HG03196 (cell line): ENCODE measurements at regions not wholly inside any gene's neighbourhood (a gene's known extent, or its start where the extent isn't known, plus 50 kb on each side); places are given as distances from the start of the nearest gene placed in this dataset.

Experiments
- ATAC-seq: cut with Tn5 transposase; IDR thresholded peaks from one replicate; pipeline ENCODE4 v1.9.1; 2021; ENCODE audit not compliant: unreplicated experiment

DNA sequence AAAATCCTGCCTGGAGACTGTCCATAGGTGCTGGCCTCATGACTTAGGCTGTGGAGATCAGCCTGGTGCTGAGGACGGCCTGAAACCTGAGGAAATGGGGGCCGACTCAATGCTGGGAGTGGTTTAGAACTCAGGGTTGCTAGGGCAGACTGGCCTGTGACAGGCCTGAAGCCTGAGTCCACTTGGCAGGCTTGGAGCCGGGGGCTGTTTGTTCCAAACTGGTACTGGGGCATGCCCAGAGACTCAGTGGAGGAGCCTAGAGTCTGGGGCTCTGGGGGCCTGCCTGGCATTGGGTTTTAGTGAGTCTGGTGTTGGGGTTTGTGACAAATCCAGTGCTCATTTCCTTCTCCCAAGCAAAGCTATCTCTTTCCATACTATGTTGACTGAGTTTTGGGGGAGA lies 489.7 kb upstream of the CNKSR2 start:
- ATAC-seq = no peak

GRCh38 chrX:20863649-20864048 lies 510.6 kb upstream of the CNKSR2 start:
- no peak for ATAC-seq

GRCh38 chrX:20861113-20861512 lies 513.1 kb upstream of the CNKSR2 start:
- ATAC-seq = no peak

DNA sequence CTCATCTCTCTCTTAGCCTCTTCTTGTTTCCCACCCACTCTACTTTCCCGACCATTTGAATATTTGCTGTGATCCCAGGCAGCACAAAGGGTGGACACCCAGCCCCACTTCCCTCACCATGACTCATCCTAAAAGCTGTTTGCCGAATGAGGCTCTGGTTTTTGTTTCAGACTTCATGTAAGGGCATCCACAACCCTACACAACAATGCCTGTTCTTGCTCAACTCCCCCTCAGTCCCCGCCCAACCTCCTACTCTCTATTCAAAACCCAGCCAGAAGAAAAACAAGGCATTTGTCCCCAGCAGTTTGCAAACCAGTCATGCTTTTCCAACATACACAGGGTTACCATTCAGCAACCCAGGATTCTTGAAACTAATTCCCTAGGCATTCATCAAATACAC lies 516.5 kb upstream of the CNKSR2 start:
- ATAC-seq = no peak

DNA sequence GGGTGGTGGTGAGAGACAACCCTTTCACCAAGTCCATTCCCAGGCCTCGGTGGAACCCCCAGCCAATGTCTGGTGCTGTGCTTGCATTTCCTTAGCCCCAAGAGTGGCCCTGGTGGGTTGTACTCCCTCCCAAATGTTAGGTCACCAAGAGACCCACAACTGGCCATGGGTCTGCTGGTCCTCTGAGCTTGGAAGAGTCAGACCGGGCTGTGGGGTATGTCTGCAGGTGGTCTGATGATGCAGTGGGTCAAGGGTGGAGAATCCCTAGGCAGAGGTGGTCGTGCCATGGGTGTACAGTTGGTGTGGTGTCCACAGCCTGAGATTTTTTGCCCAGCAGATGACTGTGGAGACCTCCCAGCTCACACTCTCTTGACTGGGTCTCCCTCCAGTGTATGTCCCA lies 535.7 kb upstream of the CNKSR2 start:
- no peak for ATAC-seq

GRCh38 chrX:20829665-20830491 lies 544.3 kb upstream of the CNKSR2 start:
- no peak for ATAC-seq

- no peak for ATAC-seq
Measured at GRCh38 chrX:20825984-20826383, 548.2 kb upstream of the CNKSR2 start.

DNA sequence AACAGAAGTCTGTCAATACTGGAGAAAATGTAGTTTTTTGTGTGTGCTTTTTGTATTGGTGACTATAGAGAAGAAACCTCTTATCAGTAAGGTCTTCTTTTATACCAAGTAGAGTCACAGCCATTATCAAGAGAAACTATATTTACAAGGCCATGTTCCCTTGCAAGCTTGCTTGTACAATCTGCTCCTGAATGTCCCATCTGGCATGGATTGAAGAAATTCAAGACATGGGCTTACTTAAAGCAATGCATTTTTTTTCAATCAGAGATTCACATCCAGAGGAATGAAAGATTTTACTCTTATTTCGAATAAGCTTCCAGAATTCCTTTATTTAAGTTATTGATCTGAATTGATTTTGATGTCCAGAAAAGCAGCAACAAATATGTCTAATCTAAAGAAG lies 537.3 kb upstream of the RPS6KA3 start:
- no peak for ATAC-seq

- no peak for ATAC-seq
Measured at GRCh38 chrX:20802036-20802435, 535.3 kb upstream of the RPS6KA3 start.

- no peak for ATAC-seq
Measured at GRCh38 chrX:20796450-20796849, 529.7 kb upstream of the RPS6KA3 start.

DNA sequence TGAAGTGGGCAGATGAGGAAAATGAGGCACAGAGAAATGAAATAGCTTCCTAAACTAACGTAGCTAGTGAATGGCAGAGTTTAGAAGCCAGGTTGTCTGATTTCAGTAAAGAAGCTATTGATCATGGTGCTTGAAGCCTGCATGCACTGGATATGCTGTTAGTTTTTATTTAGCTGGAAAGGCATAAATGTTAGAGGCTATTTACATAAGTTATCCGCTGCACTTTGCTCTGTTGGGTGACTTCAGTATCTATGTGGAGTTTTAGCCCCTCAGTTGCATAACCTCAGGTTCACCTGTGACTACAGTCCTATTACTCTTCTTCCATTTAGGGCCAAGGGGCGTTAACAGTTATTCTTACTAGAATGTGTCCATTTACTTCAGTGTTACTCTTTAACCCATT lies 522.4 kb upstream of the RPS6KA3 start:
- no peak for ATAC-seq

GRCh38 chrX:20767346-20767745 lies 500.6 kb upstream of the RPS6KA3 start:
- no peak for ATAC-seq

DNA sequence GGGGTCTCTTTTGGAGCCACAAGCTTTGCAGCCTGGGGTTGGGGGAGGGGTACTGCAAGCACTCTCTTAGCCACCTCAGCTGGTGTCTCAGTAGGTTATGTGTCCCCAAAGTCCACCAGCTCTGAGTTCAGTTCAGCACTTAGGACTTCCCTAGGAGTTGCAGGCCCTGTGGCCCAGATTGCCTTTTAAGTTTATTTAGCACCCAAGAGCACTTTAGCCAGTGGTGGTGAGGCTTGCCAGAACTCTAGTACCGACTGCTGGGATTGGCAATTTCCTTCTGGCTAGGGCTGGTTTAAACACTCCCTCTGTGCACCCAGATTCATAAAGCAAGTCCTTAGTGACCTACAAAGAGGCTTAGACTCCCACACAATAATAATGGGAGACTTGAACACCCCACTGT lies 489.9 kb upstream of the RPS6KA3 start:
- no peak for ATAC-seq

DNA sequence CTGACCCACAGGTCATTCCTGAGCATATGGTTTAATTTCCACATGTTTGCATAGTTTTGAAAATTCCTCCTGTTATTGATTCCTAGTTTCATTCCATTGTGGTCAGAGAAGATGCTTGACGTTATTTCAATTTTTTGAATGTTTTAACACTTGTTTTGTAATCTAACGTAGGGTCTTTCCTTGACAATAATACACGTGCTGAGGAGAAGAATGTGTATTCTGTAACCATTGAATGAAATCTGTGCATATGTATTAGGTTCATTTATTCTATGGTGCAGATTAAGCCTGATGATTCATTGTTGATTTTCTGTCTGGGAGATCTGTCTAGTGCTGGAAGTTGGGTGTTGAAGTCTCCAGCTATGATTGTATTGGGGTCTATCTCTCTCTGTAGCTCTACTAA lies 486.4 kb upstream of the RPS6KA3 start:
- no peak for ATAC-seq

GRCh38 chrX:20746690-20747089 lies 480.0 kb upstream of the RPS6KA3 start:
- no peak for ATAC-seq

- no peak for ATAC-seq
Measured at GRCh38 chrX:20743046-20743445, 476.3 kb upstream of the RPS6KA3 start.

DNA sequence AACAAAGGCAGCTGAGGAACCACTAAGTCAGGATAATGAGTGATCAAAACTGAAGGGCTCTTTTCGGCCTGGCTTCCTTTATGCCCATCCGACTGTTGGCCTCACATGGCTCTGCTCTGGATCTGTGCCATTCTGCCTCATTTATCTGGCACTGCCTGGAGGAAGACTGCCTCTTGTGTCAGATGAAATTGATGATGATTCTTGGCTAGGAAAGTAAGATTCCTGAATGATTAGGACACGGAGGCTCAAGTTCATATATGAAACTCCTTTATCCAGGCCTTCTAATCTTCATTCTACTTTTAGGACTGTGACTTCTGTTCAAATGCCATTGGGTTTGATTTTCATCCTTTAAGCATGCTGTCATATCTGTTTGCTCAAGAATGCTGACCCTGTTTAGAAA lies 475.4 kb upstream of the RPS6KA3 start:
- no peak for ATAC-seq

DNA sequence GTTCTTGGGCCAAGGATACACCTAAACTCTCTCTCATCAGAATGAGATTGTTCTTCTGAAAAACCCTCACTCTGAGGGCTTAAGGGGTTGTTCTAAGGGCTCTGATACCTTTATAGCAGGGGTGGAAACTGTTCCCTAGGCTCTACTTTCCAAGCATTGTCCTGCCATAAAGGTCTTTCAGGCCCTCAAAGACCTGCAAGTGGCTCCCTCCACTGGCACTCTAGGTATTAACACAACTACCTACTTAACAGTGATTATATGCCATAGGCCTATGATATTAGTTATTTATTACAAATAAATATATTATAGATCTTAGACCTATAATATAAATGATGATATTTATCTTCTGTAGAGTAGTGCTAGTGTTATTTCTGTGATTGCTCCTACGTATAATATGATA lies 473.7 kb upstream of the RPS6KA3 start:
- no peak for ATAC-seq

GRCh38 chrX:20739038-20739745 lies 472.5 kb upstream of the RPS6KA3 start:
- ATAC-seq = no peak

- no peak for ATAC-seq
Measured at GRCh38 chrX:20729416-20729815, 462.7 kb upstream of the RPS6KA3 start.

DNA sequence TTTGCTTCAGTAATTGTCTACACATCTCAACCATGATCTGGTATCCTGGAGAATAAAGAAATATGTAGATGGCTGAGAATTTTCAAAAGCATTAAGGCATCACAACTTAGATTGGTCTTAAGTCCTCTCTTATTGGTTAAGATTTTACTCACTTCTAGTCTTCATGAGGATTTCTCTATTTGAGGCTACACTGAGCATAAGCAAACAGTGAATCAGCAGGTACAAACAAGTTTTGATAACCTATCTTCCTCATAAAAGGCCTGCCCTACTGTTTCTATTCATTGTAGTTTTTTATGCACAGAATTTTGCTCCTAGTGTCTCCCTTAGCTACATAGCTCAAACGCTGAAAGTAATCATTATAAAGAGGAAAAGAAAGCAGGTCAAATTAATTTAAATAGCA lies 460.7 kb upstream of the RPS6KA3 start:
- no peak for ATAC-seq

GRCh38 chrX:20720954-20721626 lies 454.4 kb upstream of the RPS6KA3 start:
- no peak for ATAC-seq
